ENCODE measurements at regions not wholly inside any gene's neighbourhood (a gene's known extent, or its start where the extent isn't known, plus 50 kb on each side); places are given as distances from the start of the nearest gene placed in this dataset.

GRCh38 chr13:54627646-54628372, 1599.2 kb downstream of the OLFM4 start:
- Histone ChIP-seq H4K8ac (ENCODE audit: low read depth, low read length) (no peak overlapping the region), H2BK5ac (ENCODE audit: low read depth, low read length, poor library complexity) (no peak overlapping the region), H3K9ac (ENCODE audit: low read length) (no peak overlapping the region), H3K79me2 (ENCODE audit: control insufficient read depth, insufficient read depth, low read length, poor library complexity) (no peaks in the 10 kb centered on the region), H2BK12ac (ENCODE audit: low read length) (no peak overlapping the region), H4K91ac (ENCODE audit: low read depth, low read length) (no peak overlapping the region), H3K36me3 (ENCODE audit: control insufficient read depth in 1 of 2, insufficient read depth in 2 of 2, low read length in 2 of 2) (no peaks in the 10 kb centered on the region), H4K12ac (ENCODE audit: low read depth, low read length) (no peak overlapping the region), H3K27me3 (ENCODE audit: insufficient read depth, low read length) (no peaks in the 10 kb centered on the region), H3K4me1 (ENCODE audit: control insufficient read depth in 1 of 2, insufficient read depth in 2 of 2, low read length in 2 of 2) (no peaks in the 10 kb centered on the region), H3K4me3 (ENCODE audit: low read depth, low read length) (no peak overlapping the region), H3K23ac (ENCODE audit: low read length) (no peak overlapping the region), H3K18ac (ENCODE audit: low read length) (no peak overlapping the region), H3K4me2 (ENCODE audit: low read length) (no peak overlapping the region), H3K14ac (ENCODE audit: low read length) (no peak overlapping the region), H3K4ac (ENCODE audit: low read depth, low read length) (no peak overlapping the region), H2AFZ (ENCODE audit: insufficient read depth, low read length, poor library complexity) (no peak overlapping the region), H2BK120ac (ENCODE audit: insufficient read depth, low read length, poor library complexity) (no peak overlapping the region), H3K27ac (ENCODE audit: low read depth, low read length) (no peak overlapping the region), H3K79me1 (ENCODE audit: low read length) (no peaks in the 10 kb centered on the region), H3K9me3 (ENCODE audit: insufficient read depth, low read depth, low read length) (no peaks in the 10 kb centered on the region), H2AK5ac (ENCODE audit: low read length) (no peak overlapping the region)
- no peak for DNase-seq
- WGBS (ENCODE audit: extremely low coverage, insufficient coverage, insufficient read length) = no CpG with 5 or more reads among the region's 3 CpGs

GRCh38 chr13:54628383-54628782, 1599.8 kb downstream of the OLFM4 start:
- no CpG with 5 or more reads among the region's 2 CpGs for WGBS (ENCODE audit: extremely low coverage, insufficient coverage, insufficient read length)
- H2BK12ac ChIP-seq (ENCODE audit: low read length) = no peak overlapping the region
- no peak overlapping the region for H2AK5ac ChIP-seq (ENCODE audit: low read length)
- H4K91ac ChIP-seq (ENCODE audit: low read depth, low read length) = no peak overlapping the region
- H4K8ac ChIP-seq (ENCODE audit: low read depth, low read length) = no peak overlapping the region
- no peak overlapping the region for H2AFZ ChIP-seq (ENCODE audit: insufficient read depth, low read length, poor library complexity)
- H3K36me3 ChIP-seq (ENCODE audit: control insufficient read depth in 1 of 2, insufficient read depth in 2 of 2, low read length in 2 of 2) = no peaks in the 10 kb centered on the region
- H3K79me1 ChIP-seq (ENCODE audit: low read length) = no peaks in the 10 kb centered on the region
- no peak overlapping the region for H3K4ac ChIP-seq (ENCODE audit: low read depth, low read length)
- H3K4me1 ChIP-seq (ENCODE audit: control insufficient read depth in 1 of 2, insufficient read depth in 2 of 2, low read length in 2 of 2) = no peaks in the 10 kb centered on the region
- H3K18ac ChIP-seq (ENCODE audit: low read length) = no peak overlapping the region
- H3K9ac ChIP-seq (ENCODE audit: low read length) = no peak overlapping the region
- no peak overlapping the region for H3K14ac ChIP-seq (ENCODE audit: low read length)
- no peak overlapping the region for H3K4me2 ChIP-seq (ENCODE audit: low read length)
- DNase-seq = no peak
- no peaks in the 10 kb centered on the region for H3K27me3 ChIP-seq (ENCODE audit: insufficient read depth, low read length)
- no peak overlapping the region for H3K4me3 ChIP-seq (ENCODE audit: low read depth, low read length)
- H3K27ac ChIP-seq (ENCODE audit: low read depth, low read length) = no peak overlapping the region
- no peak overlapping the region for H2BK5ac ChIP-seq (ENCODE audit: low read depth, low read length, poor library complexity)
- H2BK120ac ChIP-seq (ENCODE audit: insufficient read depth, low read length, poor library complexity) = no peak overlapping the region
- H3K9me3 ChIP-seq (ENCODE audit: insufficient read depth, low read depth, low read length) = no peaks in the 10 kb centered on the region
- H3K23ac ChIP-seq (ENCODE audit: low read length) = no peak overlapping the region
- no peak overlapping the region for H4K12ac ChIP-seq (ENCODE audit: low read depth, low read length)
- H3K79me2 ChIP-seq (ENCODE audit: control insufficient read depth, insufficient read depth, low read length, poor library complexity) = no peaks in the 10 kb centered on the region

GRCh38 chr13:54633456-54633855, 1604.8 kb downstream of the OLFM4 start:
- no CpG with 5 or more reads among the region's 5 CpGs for WGBS (ENCODE audit: extremely low coverage, insufficient coverage, insufficient read length)
- no peak overlapping the region for H3K18ac ChIP-seq (ENCODE audit: low read length)
- no peak overlapping the region for H4K12ac ChIP-seq (ENCODE audit: low read depth, low read length)
- no peak overlapping the region for H3K9ac ChIP-seq (ENCODE audit: low read length)
- H3K9me3 ChIP-seq (ENCODE audit: insufficient read depth, low read depth, low read length) = no peaks in the 10 kb centered on the region
- no peaks in the 10 kb centered on the region for H3K36me3 ChIP-seq (ENCODE audit: control insufficient read depth in 1 of 2, insufficient read depth in 2 of 2, low read length in 2 of 2)
- H3K27ac ChIP-seq (ENCODE audit: low read depth, low read length) = no peak overlapping the region
- no peak overlapping the region for H2BK12ac ChIP-seq (ENCODE audit: low read length)
- no peak overlapping the region for H4K8ac ChIP-seq (ENCODE audit: low read depth, low read length)
- H3K79me1 ChIP-seq (ENCODE audit: low read length) = no peaks in the 10 kb centered on the region
- no peak for DNase-seq
- no peak overlapping the region for H2BK120ac ChIP-seq (ENCODE audit: insufficient read depth, low read length, poor library complexity)
- H2BK5ac ChIP-seq (ENCODE audit: low read depth, low read length, poor library complexity) = no peak overlapping the region
- H2AK5ac ChIP-seq (ENCODE audit: low read length) = no peak overlapping the region
- no peak overlapping the region for H3K23ac ChIP-seq (ENCODE audit: low read length)
- H3K4me2 ChIP-seq (ENCODE audit: low read length) = no peak overlapping the region
- H3K4ac ChIP-seq (ENCODE audit: low read depth, low read length) = no peak overlapping the region
- H3K4me3 ChIP-seq (ENCODE audit: low read depth, low read length) = no peak overlapping the region
- no peaks in the 10 kb centered on the region for H3K27me3 ChIP-seq (ENCODE audit: insufficient read depth, low read length)
- no peak overlapping the region for H2AFZ ChIP-seq (ENCODE audit: insufficient read depth, low read length, poor library complexity)
- H4K91ac ChIP-seq (ENCODE audit: low read depth, low read length) = no peak overlapping the region
- H3K14ac ChIP-seq (ENCODE audit: low read length) = no peak overlapping the region
- H3K79me2 ChIP-seq (ENCODE audit: control insufficient read depth, insufficient read depth, low read length, poor library complexity) = no peaks in the 10 kb centered on the region
- no peaks in the 10 kb centered on the region for H3K4me1 ChIP-seq (ENCODE audit: control insufficient read depth in 1 of 2, insufficient read depth in 2 of 2, low read length in 2 of 2)

- Histone ChIP-seq H3K18ac (ENCODE audit: low read length) (no peak overlapping the region), H3K79me1 (ENCODE audit: low read length) (no peaks in the 10 kb centered on the region), H3K4me3 (ENCODE audit: low read depth, low read length) (no peak overlapping the region), H3K4me1 (ENCODE audit: control insufficient read depth in 1 of 2, insufficient read depth in 2 of 2, low read length in 2 of 2) (no peaks in the 10 kb centered on the region), H3K23ac (ENCODE audit: low read length) (no peak overlapping the region), H3K14ac (ENCODE audit: low read length) (no peak overlapping the region), H3K4ac (ENCODE audit: low read depth, low read length) (no peak overlapping the region), H3K9me3 (ENCODE audit: insufficient read depth, low read depth, low read length) (no peaks in the 10 kb centered on the region), H3K9ac (ENCODE audit: low read length) (no peak overlapping the region), H3K79me2 (ENCODE audit: control insufficient read depth, insufficient read depth, low read length, poor library complexity) (no peaks in the 10 kb centered on the region), H4K12ac (ENCODE audit: low read depth, low read length) (no peak overlapping the region), H2BK12ac (ENCODE audit: low read length) (no peak overlapping the region), H3K27me3 (ENCODE audit: insufficient read depth, low read length) (no peaks in the 10 kb centered on the region), H3K4me2 (ENCODE audit: low read length) (no peak overlapping the region), H4K91ac (ENCODE audit: low read depth, low read length) (no peak overlapping the region), H2BK120ac (ENCODE audit: insufficient read depth, low read length, poor library complexity) (no peak overlapping the region), H3K36me3 (ENCODE audit: control insufficient read depth in 1 of 2, insufficient read depth in 2 of 2, low read length in 2 of 2) (no peaks in the 10 kb centered on the region), H2AFZ (ENCODE audit: insufficient read depth, low read length, poor library complexity) (no peak overlapping the region), H2BK5ac (ENCODE audit: low read depth, low read length, poor library complexity) (no peak overlapping the region), H2AK5ac (ENCODE audit: low read length) (no peak overlapping the region), H4K8ac (ENCODE audit: low read depth, low read length) (no peak overlapping the region), H3K27ac (ENCODE audit: low read depth, low read length) (no peak overlapping the region)
- WGBS (ENCODE audit: extremely low coverage, insufficient coverage, insufficient read length) = no CpG with 5 or more reads among the region's 2 CpGs
- DNase-seq = no peak
These were observed 1607.6 kb downstream of the OLFM4 start for GRCh38 chr13:54636231-54636630.
